ENCODE measurements at regions not wholly inside any gene's neighbourhood (a gene's known extent, or its start where the extent isn't known, plus 50 kb on each side); places are given as distances from the start of the nearest gene placed in this dataset.
A peak's percentile ranks its signal among the peaks of the same experiment; 100 is the strongest.

- H3K79me2 ChIP-seq (ENCODE audit: low read depth) = no peaks in the 10 kb centered on the region
- H3F3A ChIP-seq (ENCODE audit: low read depth) = no peaks in the 10 kb centered on the region
- no peaks in the 10 kb centered on the region for H3K27me3 Mint-ChIP-seq (ENCODE audit: insufficient read depth, low read depth)
- no peaks in the 10 kb centered on the region for H3K9me3 Mint-ChIP-seq
- peak; percentile 11 for DNase-seq (ENCODE audit: low spot score)
- H3K27ac Mint-ChIP-seq = no peak overlapping the region
- H3K4me2 ChIP-seq = no peak overlapping the region
- H3K4me1 ChIP-seq = peaks cover 4% of the 10 kb centered on the region
- H4K20me1 ChIP-seq (ENCODE audit: low read depth) = no peaks in the 10 kb centered on the region
- TF ChIP-seq EZH2phosphoT487 (IDR thresholded peaks at IDR 0.05) (no peak), CTCF (IDR thresholded peaks at IDR 0.05) (no peak), EZH2 (IDR thresholded peaks at IDR 0.05) (no peak)
- H3K27ac ChIP-seq = no peak overlapping the region
- no peaks in the 10 kb centered on the region for H3K36me3 Mint-ChIP-seq
- H2AFZ ChIP-seq (replicated peaks) = peak overlapping the region; percentile 43
- H3K4me3 Mint-ChIP-seq = no peak overlapping the region
- H3K27me3 ChIP-seq = no peaks in the 10 kb centered on the region
- no peaks in the 10 kb centered on the region for H3K36me3 ChIP-seq
- H3K4me1 Mint-ChIP-seq = peaks cover 6% of the 10 kb centered on the region
- H3K9ac ChIP-seq = no peak overlapping the region
- no peak overlapping the region for H3K4me3 ChIP-seq
- no peaks in the 10 kb centered on the region for H3K9me3 ChIP-seq (ENCODE audit: low read depth)
Measured at GRCh38 chr4:104022831-104023230, 303.0 kb upstream of the TACR3 start.

GRCh38 chr4:104022226-104022625 lies 302.4 kb upstream of the TACR3 start:
- Mint-ChIP-seq H3K36me3 (no peaks in the 10 kb centered on the region), H3K27me3 (ENCODE audit: insufficient read depth, low read depth) (no peaks in the 10 kb centered on the region), H3K4me3 (no peak overlapping the region), H3K27ac (no peak overlapping the region), H3K4me1 (peaks cover 6% of the 10 kb centered on the region), H3K9me3 (no peaks in the 10 kb centered on the region)
- Histone ChIP-seq H4K20me1 (ENCODE audit: low read depth) (no peaks in the 10 kb centered on the region), H3K9ac (no peak overlapping the region), H3K4me3 (no peak overlapping the region), H2AFZ (replicated peaks) (no peak overlapping the region), H3F3A (ENCODE audit: low read depth) (no peaks in the 10 kb centered on the region), H3K27me3 (no peaks in the 10 kb centered on the region), H3K36me3 (no peaks in the 10 kb centered on the region), H3K4me2 (no peak overlapping the region), H3K9me3 (ENCODE audit: low read depth) (no peaks in the 10 kb centered on the region), H3K4me1 (peaks cover 4% of the 10 kb centered on the region), H3K79me2 (ENCODE audit: low read depth) (no peaks in the 10 kb centered on the region), H3K27ac (no peak overlapping the region)
- DNase-seq (ENCODE audit: low spot score) = no peak
- no peak for TF ChIP-seq EZH2 (IDR thresholded peaks at IDR 0.05)
- no peak for TF ChIP-seq CTCF (IDR thresholded peaks at IDR 0.05)
- TF ChIP-seq EZH2phosphoT487 (IDR thresholded peaks at IDR 0.05) = no peak

DNA sequence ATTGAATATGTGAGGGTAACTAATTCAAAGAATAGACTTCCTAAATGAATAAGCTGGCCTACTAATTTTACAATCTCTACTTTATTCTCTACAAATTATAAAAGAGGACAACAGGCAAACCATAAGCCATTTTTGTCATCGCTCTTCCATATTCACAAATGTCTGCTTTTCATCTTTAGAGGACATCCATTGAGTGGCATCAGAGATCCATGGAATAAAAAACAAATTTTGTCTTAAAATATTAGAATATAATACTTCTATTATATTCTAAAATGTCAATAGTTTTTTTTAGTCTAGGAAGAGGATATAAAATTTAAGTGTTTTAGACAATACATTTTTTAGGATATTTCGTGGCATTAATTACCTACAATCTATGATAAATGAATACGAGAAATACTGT lies 300.9 kb upstream of the TACR3 start:
- TF ChIP-seq EZH2 (IDR thresholded peaks at IDR 0.05) (no peak), CTCF (IDR thresholded peaks at IDR 0.05) (no peak), EZH2phosphoT487 (IDR thresholded peaks at IDR 0.05) (no peak)
- Histone ChIP-seq H3K27ac (no peak overlapping the region), H3K36me3 (no peaks in the 10 kb centered on the region), H3K27me3 (no peaks in the 10 kb centered on the region), H3F3A (ENCODE audit: low read depth) (no peaks in the 10 kb centered on the region), H3K4me2 (no peak overlapping the region), H3K79me2 (ENCODE audit: low read depth) (no peaks in the 10 kb centered on the region), H4K20me1 (ENCODE audit: low read depth) (no peaks in the 10 kb centered on the region), H3K9ac (no peak overlapping the region), H3K9me3 (ENCODE audit: low read depth) (no peaks in the 10 kb centered on the region), H2AFZ (replicated peaks) (no peak overlapping the region), H3K4me3 (no peak overlapping the region), H3K4me1 (peaks cover 4% of the 10 kb centered on the region)
- no peaks in the 10 kb centered on the region for H3K36me3 Mint-ChIP-seq
- H3K4me1 Mint-ChIP-seq = peaks cover 6% of the 10 kb centered on the region
- no peak for DNase-seq (ENCODE audit: low spot score)
- H3K27me3 Mint-ChIP-seq (ENCODE audit: insufficient read depth, low read depth) = no peaks in the 10 kb centered on the region
- H3K9me3 Mint-ChIP-seq = no peaks in the 10 kb centered on the region
- no peak overlapping the region for H3K4me3 Mint-ChIP-seq
- no peak overlapping the region for H3K27ac Mint-ChIP-seq

DNA sequence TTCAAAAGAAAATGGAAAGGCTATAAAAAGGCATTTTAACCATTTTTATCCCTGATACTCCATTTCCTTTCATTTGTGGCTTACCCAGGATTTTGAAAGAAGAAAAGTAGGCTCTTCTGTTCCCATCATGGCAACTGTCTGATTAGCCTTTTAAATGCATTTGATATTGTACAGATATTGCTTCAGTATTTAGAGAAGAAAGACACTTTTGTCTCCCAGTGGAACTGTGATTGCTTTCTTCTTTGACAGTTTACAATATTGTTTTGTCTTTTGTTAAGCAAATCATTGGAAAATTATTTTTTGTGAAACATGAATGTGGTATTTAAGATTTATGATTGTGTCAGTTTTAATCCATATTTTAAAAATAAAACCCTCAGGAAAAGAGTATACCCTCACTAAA lies 297.4 kb upstream of the TACR3 start:
- no peaks in the 10 kb centered on the region for H3K79me2 ChIP-seq (ENCODE audit: low read depth)

More for the DNA sequence above, 297.4 kb upstream of the TACR3 start:
- no peaks in the 10 kb centered on the region for H3K27me3 Mint-ChIP-seq (ENCODE audit: insufficient read depth, low read depth)
- Histone ChIP-seq H3K27ac (no peak overlapping the region), H3K4me3 (no peak overlapping the region), H3K36me3 (no peaks in the 10 kb centered on the region), H4K20me1 (ENCODE audit: low read depth) (no peaks in the 10 kb centered on the region), H3K4me2 (no peak overlapping the region), H2AFZ (replicated peaks) (no peak overlapping the region), H3K27me3 (no peaks in the 10 kb centered on the region), H3K9me3 (ENCODE audit: low read depth) (no peaks in the 10 kb centered on the region), H3K4me1 (no peaks in the 10 kb centered on the region), H3K9ac (no peak overlapping the region), H3F3A (ENCODE audit: low read depth) (no peaks in the 10 kb centered on the region)
- no peaks in the 10 kb centered on the region for H3K36me3 Mint-ChIP-seq
- no peaks in the 10 kb centered on the region for H3K9me3 Mint-ChIP-seq
- TF ChIP-seq EZH2 (IDR thresholded peaks at IDR 0.05) (no peak), CTCF (IDR thresholded peaks at IDR 0.05) (no peak), EZH2phosphoT487 (IDR thresholded peaks at IDR 0.05) (no peak)
- H3K27ac Mint-ChIP-seq = no peak overlapping the region
- H3K4me1 Mint-ChIP-seq = no peaks in the 10 kb centered on the region
- H3K4me3 Mint-ChIP-seq = no peak overlapping the region
- no peak for DNase-seq (ENCODE audit: low spot score)

Measured in neural progenitor cell (in vitro differentiated cells).